ENCODE measurements at regions not wholly inside any gene's neighbourhood (a gene's known extent, or its start where the extent isn't known, plus 50 kb on each side); places are given as distances from the start of the nearest gene placed in this dataset.

DNA sequence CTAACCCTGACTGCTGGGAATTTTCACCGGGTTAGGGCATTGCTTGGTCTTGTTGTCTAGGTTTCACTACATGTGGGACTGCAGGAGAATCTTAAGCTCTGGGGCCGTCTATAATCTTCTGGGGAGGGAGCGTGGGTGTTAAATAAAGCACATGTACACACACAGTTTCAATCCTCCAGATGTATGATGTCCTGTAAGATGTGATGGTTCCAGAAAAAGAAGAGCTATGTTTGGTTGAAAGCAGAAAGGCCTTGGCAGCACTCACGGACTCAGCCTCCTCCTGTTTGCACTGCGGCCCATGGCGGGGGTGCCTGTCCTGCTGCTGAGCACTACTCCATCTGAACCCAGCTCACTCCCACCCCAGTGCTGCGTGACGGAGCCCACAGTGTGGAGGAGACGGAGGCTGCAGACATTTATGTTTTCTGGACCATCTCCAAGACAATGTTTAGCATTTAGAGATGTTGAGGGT is 343.5 kb downstream of the TEX29 start:
- no peaks in the 10 kb centered on the region for H3K9me2 ChIP-seq (replicated peaks; ENCODE audit: control insufficient read depth, low read length)
- H3K4me3 ChIP-seq (ENCODE audit: low read length): no peak overlapping the region
- peaks cover 4% of the 10 kb centered on the region; the same call in 1 of the 2 replicates for H3K9me3 ChIP-seq (ENCODE audit: control insufficient read depth, insufficient read depth, low read length)
- no peak overlapping the region for H3K4me2 ChIP-seq (ENCODE audit: low read length)
- H3K79me2 ChIP-seq (ENCODE audit: control insufficient read depth, low read length): no peaks in the 10 kb centered on the region
- no peaks in the 10 kb centered on the region for H3K27me3 ChIP-seq (ENCODE audit: control insufficient read depth, low read length)
- H4K20me1 ChIP-seq (ENCODE audit: control insufficient read depth, insufficient read depth, low read depth, low read length): no peaks in the 10 kb centered on the region
- no peak overlapping the region for H3K27ac ChIP-seq (ENCODE audit: low read depth, low read length)
- no peaks in the 10 kb centered on the region for H3K4me1 ChIP-seq (ENCODE audit: control insufficient read depth, low read length)
- no peaks in the 10 kb centered on the region for H3F3A ChIP-seq (ENCODE audit: control insufficient read depth, insufficient read depth)
- TF ChIP-seq EZH2phosphoT487 (IDR thresholded peaks at IDR 0.05; ENCODE audit: borderline replicate concordance, low read length): no peak
- TF ChIP-seq CTCF (IDR thresholded peaks at IDR 0.05; ENCODE audit: low read depth, low read length, poor library complexity, severe bottlenecking): no peak
- no peaks in the 10 kb centered on the region for H3K36me3 ChIP-seq (ENCODE audit: control insufficient read depth, low read length)

GRCh38 chr13:111664696-111665095 is 344.3 kb downstream of the TEX29 start:
- H3K4me2 ChIP-seq (ENCODE audit: low read length): no peak overlapping the region

DNA sequence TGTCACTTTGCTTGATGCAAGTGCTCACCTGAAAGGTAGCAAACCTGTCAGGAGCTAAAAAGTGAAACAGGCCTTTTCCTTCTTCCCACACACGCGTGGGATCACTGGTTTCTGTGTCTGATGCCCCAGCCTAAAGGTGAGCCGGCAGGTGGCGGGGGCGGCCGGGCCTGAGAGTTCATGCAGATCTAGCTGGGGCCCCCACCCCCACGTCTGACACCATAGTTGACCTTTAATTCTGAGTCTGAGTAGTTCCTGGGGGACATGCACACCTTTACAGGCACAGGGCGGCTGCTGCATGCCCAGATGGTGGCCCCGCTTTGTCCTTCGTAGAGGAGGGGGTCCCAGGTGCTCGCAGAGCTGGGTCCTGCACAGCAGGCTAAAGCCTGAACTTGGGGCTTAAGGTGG is 345.3 kb downstream of the TEX29 start:
- Histone ChIP-seq H3K27me3 (ENCODE audit: control insufficient read depth, low read length) (no peaks in the 10 kb centered on the region), H3K4me3 (ENCODE audit: low read length) (no peak overlapping the region), H3K36me3 (ENCODE audit: control insufficient read depth, low read length) (no peaks in the 10 kb centered on the region), H4K20me1 (ENCODE audit: control insufficient read depth, insufficient read depth, low read depth, low read length) (no peaks in the 10 kb centered on the region), H3K4me1 (ENCODE audit: control insufficient read depth, low read length) (no peaks in the 10 kb centered on the region), H3K4me2 (ENCODE audit: low read length) (no peak overlapping the region), H3K27ac (ENCODE audit: low read depth, low read length) (no peak overlapping the region), H3K9me2 (replicated peaks; ENCODE audit: control insufficient read depth, low read length) (no peaks in the 10 kb centered on the region), H3F3A (ENCODE audit: control insufficient read depth, insufficient read depth) (no peaks in the 10 kb centered on the region), H3K79me2 (ENCODE audit: control insufficient read depth, low read length) (no peaks in the 10 kb centered on the region), H3K9me3 (ENCODE audit: control insufficient read depth, insufficient read depth, low read length) (peaks cover 4% of the 10 kb centered on the region; the same call in 1 of the 2 replicates)
- TF ChIP-seq EZH2phosphoT487 (IDR thresholded peaks at IDR 0.05; ENCODE audit: borderline replicate concordance, low read length): no peak
- no peak for TF ChIP-seq CTCF (IDR thresholded peaks at IDR 0.05; ENCODE audit: low read depth, low read length, poor library complexity, severe bottlenecking)

More at GRCh38 chr13:111664696-111665095, 344.3 kb downstream of the TEX29 start:
- H4K20me1 ChIP-seq (ENCODE audit: control insufficient read depth, insufficient read depth, low read depth, low read length): no peaks in the 10 kb centered on the region
- no peaks in the 10 kb centered on the region for H3F3A ChIP-seq (ENCODE audit: control insufficient read depth, insufficient read depth)
- no peak for TF ChIP-seq EZH2phosphoT487 (IDR thresholded peaks at IDR 0.05; ENCODE audit: borderline replicate concordance, low read length)
- no peak for TF ChIP-seq CTCF (IDR thresholded peaks at IDR 0.05; ENCODE audit: low read depth, low read length, poor library complexity, severe bottlenecking)
- no peaks in the 10 kb centered on the region for H3K4me1 ChIP-seq (ENCODE audit: control insufficient read depth, low read length)
- H3K79me2 ChIP-seq (ENCODE audit: control insufficient read depth, low read length): no peaks in the 10 kb centered on the region
- no peaks in the 10 kb centered on the region for H3K27me3 ChIP-seq (ENCODE audit: control insufficient read depth, low read length)
- H3K27ac ChIP-seq (ENCODE audit: low read depth, low read length): no peak overlapping the region
- peaks cover 4% of the 10 kb centered on the region; the same call in 1 of the 2 replicates for H3K9me3 ChIP-seq (ENCODE audit: control insufficient read depth, insufficient read depth, low read length)
- H3K36me3 ChIP-seq (ENCODE audit: control insufficient read depth, low read length): no peaks in the 10 kb centered on the region
- no peaks in the 10 kb centered on the region for H3K9me2 ChIP-seq (replicated peaks; ENCODE audit: control insufficient read depth, low read length)
- H3K4me3 ChIP-seq (ENCODE audit: low read length): no peak overlapping the region

Measured in DOHH2 (cell line).